Calu3 (cell line): ENCODE measurements at regions not wholly inside any gene's neighbourhood (a gene's known extent, or its start where the extent isn't known, plus 50 kb on each side); places are given as distances from the start of the nearest gene placed in this dataset.

Source experiments
- BruUV-seq: library from RNA; stranded (reverse); fragments of 400-500 nt; replicated peaks from 2 replicates; lab custom pipeline; 2021; lab: Mats Ljungman, UMichigan
- CTCF ChIA-PET: fragments of 300-600 bp; sonication (Branson Sonifier 250); formaldehyde crosslinking; loops from one replicate; lab custom pipeline; 2022; ENCODE audit warnings: antibody characterized with exemption; lab: Charles Lee
- DNase-seq: peaks from one replicate; pipeline ENCODE4 v3.0.0; 2022
- H3K27ac Mint-ChIP-seq: one replicate; pipeline ENCODE4 v1.8.0; 2022; ENCODE audit warnings: mixed read lengths; ENCODE audit not compliant: unreplicated experiment
- H3K27me3 Mint-ChIP-seq: one replicate; pipeline ENCODE4 v1.8.0; 2022; ENCODE audit warnings: mixed read lengths; ENCODE audit not compliant: unreplicated experiment
- H3K36me3 Mint-ChIP-seq: one replicate; pipeline ENCODE4 v1.8.0; 2022; ENCODE audit warnings: mild to moderate bottlenecking, moderate library complexity, mixed read lengths; ENCODE audit not compliant: insufficient read depth, unreplicated experiment
- H3K4me1 Mint-ChIP-seq: one replicate; pipeline ENCODE4 v1.8.0; 2022; ENCODE audit warnings: mild to moderate bottlenecking, low read depth, mixed read lengths; ENCODE audit not compliant: unreplicated experiment
- H3K4me3 Mint-ChIP-seq: one replicate; pipeline ENCODE4 v1.8.0; 2022; ENCODE audit warnings: mild to moderate bottlenecking, low read depth, moderate library complexity, mixed read lengths; ENCODE audit not compliant: unreplicated experiment
- H3K9me3 Mint-ChIP-seq: one replicate; pipeline ENCODE4 v1.8.0; 2022; ENCODE audit warnings: low read depth, mixed read lengths; ENCODE audit not compliant: unreplicated experiment
- intact Hi-C: fragments of 100-400 bp; cut with micrococcal nuclease; formaldehyde crosslinking; loops from one replicate; pipeline ENCODE4 v1.10.0; 2022; ENCODE audit not compliant: unreplicated experiment
- TF ChIP-seq, protein P1 (sequence below): fragments of 200-600 bp; IDR thresholded peaks from one replicate; pipeline ENCODE4 v1.8.0; 2022; ENCODE audit warnings: antibody characterized with exemption; ENCODE audit not compliant: unreplicated experiment

DNA sequence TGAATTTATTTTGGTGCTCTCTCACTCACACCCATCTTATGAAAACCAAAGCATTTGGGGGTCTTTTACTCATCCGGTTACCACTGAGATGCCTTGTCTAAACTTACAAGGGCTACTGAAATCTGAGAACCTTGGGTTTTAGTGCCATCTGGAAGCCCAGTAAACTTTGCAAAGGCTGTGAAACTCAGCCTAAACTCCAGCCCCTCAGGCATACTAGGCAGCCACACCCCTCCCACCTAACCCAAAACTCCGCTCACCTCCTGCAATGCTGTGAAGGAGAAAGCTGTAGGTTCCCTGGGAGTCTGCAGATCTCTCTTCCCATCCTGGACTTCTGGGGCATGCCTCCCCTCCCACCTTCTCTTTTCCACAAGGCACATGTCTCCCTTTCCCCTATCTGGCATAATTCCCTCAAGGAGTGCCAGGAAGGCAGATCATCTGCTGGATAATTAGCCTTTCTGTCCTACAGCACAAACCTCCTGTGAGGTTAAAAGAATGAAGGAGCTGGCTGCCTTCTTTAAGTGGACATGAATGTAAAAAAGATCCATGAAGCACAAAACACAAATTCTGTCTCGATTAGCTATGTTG is 71.5 kb upstream of the ANXA1 start:
- CTCF ChIA-PET = interaction anchor here (1.2 to 1.4 kb wide), 3 partner anchors 29 to 208 kb away, joined by 3 read pairs; no protein-coding TSS in a partner anchor
- intact Hi-C loops = loop anchor here (5.0 kb wide), 1 partner anchor 223 kb away; no protein-coding TSS in a partner anchor
- Mint-ChIP-seq H3K9me3 (no peaks in the 10 kb centered on the region), H3K27me3 (no peaks in the 10 kb centered on the region), H3K27ac (no peak overlapping the region), H3K36me3 (no peaks in the 10 kb centered on the region), H3K4me1 (peaks cover 28% of the 10 kb centered on the region), H3K4me3 (no peak overlapping the region)
- no TSS peak for BruUV-seq
- no peak for DNase-seq
- TF ChIP-seq, protein P1, sequence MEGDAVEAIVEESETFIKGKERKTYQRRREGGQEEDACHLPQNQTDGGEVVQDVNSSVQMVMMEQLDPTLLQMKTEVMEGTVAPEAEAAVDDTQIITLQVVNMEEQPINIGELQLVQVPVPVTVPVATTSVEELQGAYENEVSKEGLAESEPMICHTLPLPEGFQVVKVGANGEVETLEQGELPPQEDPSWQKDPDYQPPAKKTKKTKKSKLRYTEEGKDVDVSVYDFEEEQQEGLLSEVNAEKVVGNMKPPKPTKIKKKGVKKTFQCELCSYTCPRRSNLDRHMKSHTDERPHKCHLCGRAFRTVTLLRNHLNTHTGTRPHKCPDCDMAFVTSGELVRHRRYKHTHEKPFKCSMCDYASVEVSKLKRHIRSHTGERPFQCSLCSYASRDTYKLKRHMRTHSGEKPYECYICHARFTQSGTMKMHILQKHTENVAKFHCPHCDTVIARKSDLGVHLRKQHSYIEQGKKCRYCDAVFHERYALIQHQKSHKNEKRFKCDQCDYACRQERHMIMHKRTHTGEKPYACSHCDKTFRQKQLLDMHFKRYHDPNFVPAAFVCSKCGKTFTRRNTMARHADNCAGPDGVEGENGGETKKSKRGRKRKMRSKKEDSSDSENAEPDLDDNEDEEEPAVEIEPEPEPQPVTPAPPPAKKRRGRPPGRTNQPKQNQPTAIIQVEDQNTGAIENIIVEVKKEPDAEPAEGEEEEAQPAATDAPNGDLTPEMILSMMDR = no peak

- Mint-ChIP-seq H3K9me3 (no peaks in the 10 kb centered on the region), H3K27me3 (no peaks in the 10 kb centered on the region), H3K27ac (no peak overlapping the region), H3K36me3 (no peaks in the 10 kb centered on the region), H3K4me1 (peaks cover 28% of the 10 kb centered on the region), H3K4me3 (no peak overlapping the region)
- BruUV-seq = no TSS peak
- TF ChIP-seq, protein P1 = no peak
- intact Hi-C loops = loop anchor here (5.0 kb wide), 1 partner anchor 103 kb away; no protein-coding TSS in a partner anchor
- DNase-seq = peak; percentile 38
- CTCF ChIA-PET = interaction anchor here (0.8 to 1.4 kb wide), 4 partner anchors 14 to 222 kb away, joined by 3 to 5 read pairs (median 3); no protein-coding TSS in a partner anchor
These were observed 72.3 kb upstream of the ANXA1 start for GRCh38 chr9:73079326-73079725.

DNA sequence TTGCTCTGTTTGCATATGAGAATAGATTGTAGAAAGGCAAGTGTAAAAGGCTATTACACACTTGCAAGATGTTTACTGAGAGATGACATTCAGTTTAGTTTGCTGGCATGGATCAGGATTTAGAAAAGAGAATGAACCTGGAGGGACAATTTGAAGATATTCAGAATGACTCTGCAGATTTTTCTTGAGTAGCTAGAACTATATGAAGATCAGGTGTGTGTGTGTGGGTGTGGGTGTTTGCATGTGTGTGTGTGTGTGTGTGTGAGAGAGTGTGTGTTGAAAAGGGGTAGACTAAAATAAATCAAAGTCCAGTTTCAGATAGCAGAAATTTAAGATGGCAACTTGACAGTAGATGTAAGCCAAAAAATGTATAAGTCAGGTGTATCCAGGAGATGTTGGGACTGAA is 74.0 kb upstream of the ANXA1 start:
- intact Hi-C loops = loop anchor here (5.0 kb wide), 1 partner anchor 105 kb away; no protein-coding TSS in a partner anchor
- no TSS peak for BruUV-seq
- no peak overlapping the region for H3K4me3 Mint-ChIP-seq
- no peaks in the 10 kb centered on the region for H3K27me3 Mint-ChIP-seq
- no peak for DNase-seq
- TF ChIP-seq, protein P1 = no peak
- peaks cover 38% of the 10 kb centered on the region for H3K4me1 Mint-ChIP-seq
- H3K27ac Mint-ChIP-seq = peak overlapping the region; percentile 5
- H3K36me3 Mint-ChIP-seq = no peaks in the 10 kb centered on the region
- H3K9me3 Mint-ChIP-seq = no peaks in the 10 kb centered on the region
- CTCF ChIA-PET = interaction anchor here (1.0 kb wide), 1 partner anchor 17 kb away, joined by 3 read pairs; no protein-coding TSS in a partner anchor

DNA sequence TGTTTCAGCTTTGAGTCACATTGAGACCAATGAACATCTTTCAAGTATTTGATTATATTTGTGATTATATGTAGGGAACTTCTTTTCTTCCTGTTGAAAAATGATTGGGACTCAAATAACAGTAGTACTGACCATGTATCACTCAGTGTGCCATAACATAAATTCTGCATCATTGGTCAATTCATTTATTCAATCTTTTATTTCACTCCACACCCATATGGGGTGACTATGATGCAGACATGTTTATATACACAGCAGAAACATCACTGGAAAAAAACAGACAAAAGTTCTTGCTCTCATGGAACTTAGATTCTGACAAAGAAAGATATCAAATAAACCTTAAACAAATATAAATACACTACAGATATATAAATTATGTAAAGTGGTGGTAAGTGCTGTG is 74.7 kb upstream of the ANXA1 start:
- Mint-ChIP-seq H3K4me1 (peaks cover 38% of the 10 kb centered on the region), H3K9me3 (no peaks in the 10 kb centered on the region), H3K27ac (no peak overlapping the region), H3K4me3 (no peak overlapping the region), H3K27me3 (no peaks in the 10 kb centered on the region), H3K36me3 (no peaks in the 10 kb centered on the region)
- BruUV-seq = no TSS peak
- intact Hi-C loops = loop anchor here (5.0 kb wide), 1 partner anchor 105 kb away; no protein-coding TSS in a partner anchor
- CTCF ChIA-PET = no interaction called here
- TF ChIP-seq, protein P1 = no peak
- DNase-seq = no peak
